HG03558 (cell line): ENCODE measurements at regions not wholly inside any gene's neighbourhood (a gene's known extent, or its start where the extent isn't known, plus 50 kb on each side); places are given as distances from the start of the nearest gene placed in this dataset.

Experiments
- ATAC-seq: cut with Tn5 transposase; IDR thresholded peaks from one replicate; pipeline ENCODE4 v1.9.1; 2021; ENCODE audit warnings: moderate number of reproducible peaks; ENCODE audit not compliant: unreplicated experiment; ENCODE audit errors: extremely low read depth

DNA sequence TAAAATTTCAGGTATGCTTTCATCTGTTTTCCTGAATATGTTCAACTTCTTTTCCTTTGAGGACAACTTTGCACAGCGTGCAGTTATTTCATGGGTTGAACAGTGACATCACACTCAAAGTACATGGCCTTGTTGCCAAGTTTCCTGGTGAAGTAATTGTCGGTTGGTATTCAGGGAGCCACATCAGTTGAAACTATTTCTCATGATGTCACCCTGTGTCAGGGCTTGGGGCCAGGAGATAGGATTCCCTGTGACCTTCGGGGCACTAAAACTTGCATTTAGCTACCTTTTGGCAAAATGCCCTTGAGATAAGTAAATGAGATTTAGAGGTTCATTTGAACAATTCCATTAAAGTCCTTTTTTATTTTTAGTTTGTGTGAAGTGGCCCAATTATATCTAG lies 383.9 kb downstream of the SH3GL2 start:
- ATAC-seq: no peak

DNA sequence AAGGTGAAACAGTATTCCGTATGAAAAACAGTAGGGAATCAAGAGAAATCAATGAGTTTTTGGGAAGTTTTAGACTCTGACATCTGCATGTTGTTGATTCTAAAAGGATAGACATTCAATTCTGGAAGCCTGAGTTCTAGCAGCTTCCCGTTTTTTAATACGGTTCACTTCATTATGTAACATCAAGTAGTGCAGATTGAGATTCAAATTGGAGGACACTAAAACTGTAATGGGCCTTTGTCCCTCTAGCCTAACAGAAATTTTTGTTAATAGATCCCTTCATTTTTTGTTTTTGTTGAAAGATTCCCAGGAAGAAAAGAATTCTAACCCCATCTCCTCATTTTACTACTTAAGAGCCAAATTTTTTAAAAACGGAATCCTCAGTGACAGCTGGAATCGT lies 384.6 kb downstream of the SH3GL2 start:
- no peak for ATAC-seq

DNA sequence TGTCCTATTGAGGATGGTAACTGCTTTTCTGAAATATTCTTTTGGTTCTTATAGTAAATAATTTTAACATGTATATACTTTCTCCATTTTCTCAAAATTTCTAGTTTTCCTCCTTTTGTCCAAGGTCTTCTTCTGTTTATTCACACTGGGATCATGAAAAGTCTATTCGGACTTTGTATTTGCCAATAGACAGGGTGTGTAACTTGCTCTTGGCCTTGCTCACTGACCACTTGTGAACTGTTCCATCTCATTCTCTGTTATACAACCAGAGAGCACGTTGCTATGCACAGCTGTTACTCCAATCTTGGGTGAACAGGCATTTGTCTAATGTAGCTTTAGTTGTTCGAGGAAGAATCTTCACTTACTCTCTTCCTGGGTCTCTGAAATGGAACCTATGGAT lies 388.9 kb downstream of the SH3GL2 start:
- no peak for ATAC-seq

DNA sequence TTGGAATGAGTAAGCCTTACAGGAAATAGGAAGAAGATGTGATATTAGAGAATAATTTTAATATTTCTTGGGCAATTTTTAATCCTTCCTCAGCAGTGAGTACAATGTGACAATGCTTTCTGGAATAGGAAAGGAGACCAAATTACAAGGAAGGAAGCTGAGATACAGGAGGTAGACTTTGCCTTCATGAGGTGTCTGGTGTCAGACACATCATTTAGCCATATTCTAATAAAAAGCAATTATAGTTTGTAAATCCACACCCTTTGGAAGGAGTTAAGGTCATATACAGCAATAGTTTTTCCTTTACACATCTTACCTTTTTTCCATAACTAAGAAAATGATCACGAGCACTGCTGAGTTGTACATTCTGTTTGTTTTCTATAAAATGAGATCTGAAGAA lies 390.4 kb downstream of the SH3GL2 start:
- ATAC-seq: no peak

DNA sequence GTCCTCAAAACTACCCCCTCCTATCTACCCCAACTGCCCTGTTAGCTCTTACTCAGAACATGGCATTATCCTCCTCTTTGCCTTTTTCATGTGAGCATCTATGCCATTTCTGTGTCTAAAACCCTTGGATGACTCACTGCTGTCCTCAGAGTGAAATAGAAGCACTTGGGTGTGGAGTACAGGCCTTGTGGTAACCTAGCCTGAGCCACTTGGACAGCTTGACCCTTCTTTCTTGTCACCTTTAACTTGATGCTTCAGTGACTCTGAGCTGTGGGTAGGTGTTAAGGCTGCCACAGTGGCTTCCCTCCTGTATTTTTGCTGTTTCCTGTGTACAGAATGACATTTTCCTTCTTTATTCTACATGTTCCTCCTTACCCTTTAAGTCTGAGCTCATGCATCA lies 391.4 kb downstream of the SH3GL2 start:
- no peak for ATAC-seq

DNA sequence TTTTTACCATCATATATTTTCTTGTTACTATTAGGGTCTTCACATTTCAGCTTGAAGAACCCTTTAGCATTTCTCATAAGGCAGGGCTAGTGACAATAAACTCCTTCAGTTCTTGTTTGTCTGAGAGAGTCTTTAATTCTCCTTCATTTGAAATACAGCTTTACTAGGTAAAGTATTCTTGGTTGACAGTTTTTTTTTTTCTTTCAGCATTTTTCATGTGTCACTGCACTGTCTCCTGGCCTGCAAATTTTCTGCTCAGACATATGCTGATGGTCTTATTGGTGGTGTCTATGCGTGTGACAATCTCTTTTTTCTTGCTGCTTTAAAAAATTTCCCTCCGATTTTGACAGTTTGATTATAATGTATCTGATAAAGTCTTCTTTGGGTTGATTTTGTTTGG lies 399.9 kb downstream of the SH3GL2 start:
- ATAC-seq: no peak

DNA sequence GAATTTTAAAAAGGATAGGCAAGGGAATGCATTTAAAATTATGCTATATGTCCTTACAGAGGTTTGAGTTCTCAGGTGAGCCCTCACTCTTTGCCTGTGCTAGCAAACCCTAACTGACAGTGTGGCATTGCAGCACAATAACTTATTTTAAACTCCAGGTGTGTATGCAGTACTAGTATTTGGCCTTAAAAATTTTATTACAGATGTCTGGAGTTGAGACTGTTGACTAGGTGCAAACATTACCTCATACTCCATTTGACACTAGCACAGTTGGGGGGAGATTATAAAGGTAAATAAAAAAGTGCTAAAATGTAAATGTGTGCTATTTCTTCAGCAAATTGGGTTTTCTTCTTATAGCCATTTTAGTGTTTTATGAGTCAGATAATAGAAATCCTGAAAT lies 407.7 kb downstream of the SH3GL2 start:
- no peak for ATAC-seq

DNA sequence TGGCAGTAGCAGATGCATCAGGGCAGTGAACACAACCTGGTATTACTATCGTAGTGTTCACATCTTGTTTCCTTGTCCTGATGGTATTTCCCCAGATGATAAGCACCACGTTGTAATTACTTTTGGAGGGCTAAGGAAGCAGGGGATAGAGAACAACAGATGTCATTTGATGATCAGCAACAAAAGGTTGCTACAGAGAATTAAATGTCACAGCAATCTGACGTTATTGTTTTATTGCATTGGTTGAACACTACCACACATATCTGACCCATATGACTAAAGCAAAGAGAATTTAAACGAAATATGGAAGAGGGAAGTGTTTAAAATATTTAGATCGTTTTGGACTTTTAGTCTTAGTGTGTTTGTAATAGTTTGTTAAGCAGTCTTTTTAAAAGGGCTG lies 408.3 kb downstream of the SH3GL2 start:
- ATAC-seq: no peak

DNA sequence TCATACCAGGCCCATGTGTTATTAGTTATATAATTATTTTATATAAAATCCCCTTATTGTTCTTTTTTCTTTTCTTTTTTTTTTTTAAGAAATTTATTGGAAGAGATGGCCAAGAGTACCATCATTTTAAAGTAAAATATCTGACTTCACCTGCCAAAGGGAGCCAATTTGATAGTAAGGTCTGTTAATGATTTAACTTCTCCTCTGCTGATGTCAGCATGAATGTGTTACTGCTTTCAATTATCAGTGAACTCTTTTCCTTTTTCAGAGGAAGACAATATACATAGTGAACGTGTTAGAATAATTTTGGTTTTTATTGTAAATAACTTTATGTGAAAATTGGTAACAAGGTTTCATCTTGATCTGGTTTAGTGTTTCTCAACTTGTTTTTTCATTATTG lies 409.6 kb downstream of the SH3GL2 start:
- ATAC-seq: no peak

DNA sequence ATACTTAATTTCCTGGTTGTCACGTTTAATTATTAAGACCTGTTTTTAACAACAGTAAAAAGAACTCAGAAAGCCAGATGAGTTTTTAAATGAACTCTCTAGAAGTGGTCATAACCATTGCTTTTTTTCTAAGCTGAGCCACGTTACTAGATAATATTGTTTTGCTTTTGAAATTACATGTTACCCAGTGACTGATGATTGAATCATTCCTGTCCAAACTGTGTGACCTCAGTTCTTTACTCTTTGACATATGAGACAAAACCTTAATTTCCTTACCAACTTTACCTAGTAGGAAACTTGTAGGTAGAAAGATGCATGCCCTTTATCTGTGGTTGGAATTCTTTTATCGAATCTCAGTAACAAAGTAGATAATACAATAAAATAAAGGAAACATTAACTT lies 411.7 kb downstream of the SH3GL2 start:
- ATAC-seq: no peak

DNA sequence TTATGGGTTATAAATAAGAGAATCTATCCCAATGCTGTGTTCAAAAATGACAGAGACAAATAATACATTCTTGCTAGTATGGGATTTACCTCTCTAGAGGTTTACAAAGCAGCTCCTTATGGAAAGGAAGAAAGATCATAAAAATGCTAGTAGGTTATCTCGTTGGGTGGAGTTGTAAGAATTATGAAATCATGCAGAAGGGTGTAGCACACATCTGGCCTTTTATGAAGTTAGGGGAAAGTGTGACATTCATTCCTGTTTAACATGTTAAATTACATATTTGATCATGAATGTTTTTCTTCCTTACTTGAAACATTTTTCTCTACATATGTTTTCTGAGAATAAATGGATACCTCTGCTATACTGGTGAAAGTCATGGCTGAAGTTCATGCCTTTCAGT lies 414.2 kb downstream of the SH3GL2 start:
- no peak for ATAC-seq

DNA sequence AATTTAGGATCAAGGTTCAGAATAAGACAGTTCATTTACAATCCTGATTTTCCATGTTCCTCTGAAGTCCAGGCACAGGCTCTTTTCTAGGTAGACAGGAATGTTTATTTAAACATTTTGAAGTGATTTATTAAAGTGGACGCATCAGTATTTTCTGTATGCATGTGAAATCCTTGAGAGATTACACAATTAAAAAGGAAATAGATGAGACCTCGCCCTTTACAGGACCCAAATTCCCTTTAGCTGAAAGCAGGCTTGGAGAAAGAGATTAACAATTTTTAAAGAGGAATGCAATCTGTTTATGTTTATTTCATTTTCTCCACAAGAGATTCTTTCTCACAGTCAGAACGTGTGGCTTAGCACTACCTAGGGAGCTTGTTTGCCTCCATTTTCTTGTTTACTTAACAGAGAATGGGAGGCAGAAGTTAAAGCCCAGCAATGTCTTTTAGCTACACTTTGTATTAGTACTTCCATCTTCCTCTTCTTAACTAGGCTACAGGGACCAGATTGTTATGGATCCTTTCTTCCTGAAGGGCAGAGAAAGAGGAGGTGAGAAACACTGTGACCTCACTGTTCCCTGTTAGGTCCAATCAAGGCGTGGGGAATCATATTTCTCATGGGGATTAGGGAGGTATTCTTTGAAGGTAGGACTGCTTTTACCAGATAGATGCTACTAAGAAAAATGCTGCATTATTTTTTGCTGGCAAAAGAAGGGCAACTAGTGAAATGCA lies 416.0 kb downstream of the SH3GL2 start:
- ATAC-seq: no peak

DNA sequence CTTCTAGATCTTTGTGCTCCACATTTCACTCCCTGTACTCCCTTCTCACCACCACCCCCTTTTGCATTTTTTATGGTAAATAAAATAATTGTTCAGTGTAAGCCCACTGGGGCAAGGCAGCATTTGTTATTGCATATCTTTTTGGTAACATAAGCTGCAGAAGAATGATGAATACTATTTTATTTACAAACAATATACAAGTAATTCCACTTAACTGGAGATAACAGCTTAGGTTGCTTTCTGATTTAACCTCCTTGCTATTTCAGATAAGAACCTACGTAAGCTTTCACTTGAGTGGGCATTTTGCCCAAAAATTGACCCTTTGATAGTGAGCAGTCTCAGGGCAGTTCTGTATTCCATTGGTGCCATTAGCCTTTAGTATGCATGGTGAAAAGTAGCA lies 417.9 kb downstream of the SH3GL2 start:
- no peak for ATAC-seq

DNA sequence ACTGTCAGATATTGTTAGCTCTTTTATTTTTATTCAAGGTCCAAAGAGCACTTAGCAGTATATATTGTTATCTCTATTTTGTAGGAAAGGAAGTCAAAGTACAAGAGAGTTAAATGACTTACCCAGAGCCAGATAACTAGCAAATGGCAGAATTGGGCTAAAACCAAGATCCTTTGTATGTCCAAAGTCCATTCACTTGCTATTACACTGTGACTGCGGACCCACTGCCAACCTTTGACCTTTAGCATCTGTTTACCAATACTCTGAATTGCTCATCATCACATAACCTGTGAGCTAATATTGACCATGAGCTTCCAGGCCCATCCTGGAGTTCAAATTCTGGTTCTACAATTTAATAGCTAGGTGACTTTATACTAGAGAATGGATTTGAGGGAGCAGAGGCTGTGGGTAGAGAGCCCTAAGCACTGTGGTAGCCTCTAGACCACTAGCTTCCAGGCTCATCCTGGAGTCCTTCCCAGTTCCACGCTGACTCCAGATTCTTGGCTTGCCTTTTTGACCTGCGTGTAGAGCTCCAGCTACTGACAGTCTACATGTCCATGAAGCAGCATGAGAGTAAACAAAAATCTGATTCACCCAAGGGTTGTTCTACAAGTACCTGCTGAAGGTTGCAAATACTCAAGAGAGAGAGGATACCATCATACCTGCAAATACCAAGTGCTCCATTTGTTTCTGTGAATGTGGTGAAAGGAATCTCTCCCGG lies 424.0 kb downstream of the SH3GL2 start:
- no peak for ATAC-seq

DNA sequence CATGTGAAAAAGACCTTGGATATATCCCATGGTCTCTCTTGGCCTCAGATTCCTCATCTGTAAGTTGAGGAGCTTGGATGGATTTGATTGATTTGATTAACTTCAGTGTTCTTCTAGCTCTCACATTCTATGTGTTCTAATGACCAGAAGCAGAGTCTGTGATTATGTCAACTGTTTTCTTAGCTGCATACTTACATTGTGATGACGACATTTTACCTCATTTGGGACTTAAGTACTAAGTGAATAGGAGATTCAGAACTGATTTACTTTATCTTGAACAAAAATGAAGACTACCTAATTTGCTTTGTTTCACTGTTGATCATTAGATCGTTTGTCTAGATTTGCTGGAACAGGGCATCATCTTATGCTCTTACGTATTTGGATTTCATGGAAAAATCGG lies 427.7 kb downstream of the SH3GL2 start:
- no peak for ATAC-seq

DNA sequence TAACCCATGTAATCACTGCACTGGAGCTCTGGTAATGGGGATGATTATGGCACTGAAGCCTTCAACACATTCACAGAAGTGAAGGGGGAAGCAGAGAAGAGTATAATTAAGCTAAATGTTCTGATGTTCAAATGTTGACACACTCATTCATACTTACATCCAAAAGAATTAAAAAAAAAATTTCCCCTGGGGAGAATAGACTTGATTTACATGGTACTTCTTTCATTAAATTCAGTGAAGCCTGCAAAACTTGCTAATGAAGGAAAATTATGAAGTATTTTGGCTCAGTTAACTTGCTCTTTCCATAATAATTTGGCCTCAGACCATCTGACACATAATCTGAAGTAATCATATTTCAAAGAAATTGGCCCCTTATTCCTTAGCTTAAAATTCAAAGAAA lies 428.8 kb downstream of the SH3GL2 start:
- no peak for ATAC-seq

DNA sequence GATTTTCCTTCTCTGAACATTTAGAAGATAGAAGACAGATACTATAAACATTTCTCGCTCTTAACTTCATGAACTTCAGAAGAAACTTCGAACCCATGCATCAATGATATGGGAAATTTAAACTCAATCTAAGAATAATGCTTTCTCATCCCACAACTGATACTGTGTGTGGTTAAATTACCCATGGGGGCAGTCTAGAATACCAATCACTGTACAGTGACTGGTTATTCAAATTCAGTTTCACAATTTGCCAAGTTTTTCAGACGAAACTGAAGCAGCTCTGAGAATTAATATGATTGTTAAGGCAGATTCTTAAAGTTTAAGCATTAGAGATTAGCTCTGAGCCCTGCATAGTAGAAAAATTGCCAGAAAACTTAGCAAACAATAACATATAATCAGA lies 431.0 kb downstream of the SH3GL2 start:
- no peak for ATAC-seq

DNA sequence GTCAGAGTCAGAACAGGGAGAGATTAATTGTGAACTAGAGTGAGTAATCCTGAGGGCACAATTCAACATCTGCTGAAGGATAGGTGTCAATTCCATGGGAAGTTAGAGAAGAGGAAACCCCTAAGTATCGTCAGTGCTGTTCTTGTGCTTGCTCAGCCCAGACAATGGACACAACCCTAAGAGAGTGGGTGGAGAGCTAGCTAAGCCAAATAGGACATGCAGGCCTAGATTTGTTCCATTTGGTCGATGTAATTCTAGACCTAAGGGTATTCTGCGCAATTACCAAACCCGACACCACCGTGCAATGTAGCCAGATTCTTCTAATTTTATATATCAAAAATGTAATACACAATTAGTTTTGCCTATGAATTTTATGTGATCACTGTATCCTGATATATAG lies 431.6 kb downstream of the SH3GL2 start:
- ATAC-seq: no peak

DNA sequence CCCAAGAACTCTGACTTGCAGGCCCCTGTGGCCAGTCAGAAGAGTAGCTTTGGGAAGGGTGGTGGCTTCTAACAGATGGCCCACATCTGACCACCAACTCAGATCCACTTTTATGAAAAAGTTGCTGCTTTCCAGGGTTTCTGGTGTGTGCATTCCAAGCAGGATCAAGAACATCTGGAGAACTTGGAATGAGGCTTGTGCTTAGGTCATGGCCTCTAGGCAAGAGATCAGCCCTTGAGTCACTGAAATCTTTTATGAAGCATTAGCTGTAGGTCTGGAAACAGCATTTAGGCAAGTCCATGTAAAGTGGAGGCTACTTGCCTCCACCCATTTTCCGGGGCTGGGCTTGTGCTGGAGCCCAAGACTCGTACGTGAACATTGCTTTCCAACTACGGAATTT lies 433.3 kb downstream of the SH3GL2 start:
- no peak for ATAC-seq

DNA sequence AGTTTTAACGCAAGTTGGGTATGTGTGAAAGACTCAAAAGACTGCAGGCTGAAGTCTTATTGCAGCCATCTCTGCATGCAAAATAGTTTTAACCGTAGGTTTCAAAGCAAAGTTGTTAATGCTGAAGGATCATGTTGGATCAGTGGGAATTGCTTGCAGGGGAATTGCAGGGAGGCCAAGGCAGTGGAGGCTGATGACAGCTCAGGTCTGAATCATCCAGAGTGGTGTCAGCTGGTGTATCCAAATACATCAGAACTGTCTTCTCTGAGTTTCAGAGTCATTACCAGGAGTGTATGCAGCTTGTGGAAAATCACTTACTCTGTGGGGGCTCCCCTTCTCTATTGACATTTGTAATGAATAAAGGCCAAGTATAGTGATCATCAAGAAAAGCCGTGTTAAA lies 435.7 kb downstream of the SH3GL2 start:
- ATAC-seq: no peak

DNA sequence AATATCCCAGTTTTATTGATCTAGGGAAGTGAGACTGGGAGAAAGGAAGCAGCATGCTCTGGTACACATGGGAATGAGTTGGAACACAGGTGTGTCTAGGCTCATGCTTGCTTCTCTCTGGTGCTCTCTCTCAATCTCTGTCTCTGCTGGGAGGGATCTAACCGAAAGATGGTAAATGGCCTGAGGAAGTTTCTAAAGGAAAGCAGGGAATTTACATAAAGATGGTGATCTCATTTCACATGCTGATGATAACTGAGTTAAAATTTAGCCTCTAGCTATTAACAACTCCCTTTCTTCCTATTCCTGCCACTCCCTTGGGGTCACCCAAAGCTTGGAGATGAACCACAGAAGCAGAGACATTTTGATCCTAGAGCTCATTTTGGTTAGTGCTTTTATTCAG lies 436.2 kb downstream of the SH3GL2 start:
- no peak for ATAC-seq

DNA sequence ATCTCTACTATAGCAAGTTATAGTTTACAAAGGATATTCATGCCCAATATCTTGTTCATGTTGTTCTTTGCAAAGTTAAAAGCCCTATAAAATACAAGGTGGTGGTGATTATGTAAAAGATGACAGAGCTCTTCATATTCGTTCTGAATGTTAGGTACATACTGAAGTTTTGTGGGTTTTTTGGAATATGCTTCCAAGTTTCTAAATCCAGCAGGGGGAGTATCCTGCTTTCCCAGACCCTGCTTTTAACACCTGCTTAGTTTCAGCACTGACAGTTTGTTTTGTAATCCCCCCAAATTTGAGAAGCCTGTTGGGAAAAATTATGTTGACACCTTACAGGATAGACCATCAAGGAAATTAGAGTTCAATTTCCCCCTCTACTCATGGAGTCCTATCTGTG lies 438.3 kb downstream of the SH3GL2 start:
- no peak for ATAC-seq
